Neural progenitor cell (in vitro differentiated cells): ENCODE measurements at regions not wholly inside any gene's neighbourhood (a gene's known extent, or its start where the extent isn't known, plus 50 kb on each side); places are given as distances from the start of the nearest gene placed in this dataset.
A peak's percentile ranks its signal among the peaks of the same experiment; 100 is the strongest.

ENCODE experiments used
- DNase-seq: peaks from one replicate; pipeline ENCODE4 v3.0.0-alpha.2; 2016; ENCODE audit warnings: low spot score
- H2AFZ ChIP-seq: fragments of 200-600 bp; sonication (generic); replicated peaks from 2 replicates; pipeline ENCODE4 v1.6.1; 2016; ENCODE audit warnings: antibody characterized with exemption
- H3F3A ChIP-seq: fragments of 200-600 bp; sonication (generic); 2 replicates; pipeline ENCODE4 v1.6.1; 2016; ENCODE audit warnings: antibody characterized with exemption, low read depth
- H3K27ac ChIP-seq: fragments of 200-600 bp; sonication (generic); 2 replicates; pipeline ENCODE4 v1.5.1; 2016; ENCODE audit warnings: mild to moderate bottlenecking
- H3K27me3 ChIP-seq: fragments of 200-600 bp; sonication (generic); 2 replicates; pipeline ENCODE4 v1.6.1; 2016; ENCODE audit warnings: mild to moderate bottlenecking, moderate library complexity
- H3K36me3 ChIP-seq: fragments of 200-600 bp; sonication (generic); 2 replicates; pipeline ENCODE4 v1.5.1; 2016
- H3K4me1 ChIP-seq: fragments of 200-600 bp; sonication (generic); 2 replicates; pipeline ENCODE4 v1.6.1; 2016; ENCODE audit warnings: mixed run types
- H3K4me2 ChIP-seq: fragments of 200-600 bp; sonication (generic); 2 replicates; pipeline ENCODE4 v1.6.1; 2016
- H3K4me3 ChIP-seq: fragments of 200-600 bp; sonication (generic); 2 replicates; pipeline ENCODE4 v1.5.1; 2016
- H3K79me2 ChIP-seq: fragments of 200-600 bp; sonication (generic); 2 replicates; pipeline ENCODE4 v1.6.1; 2016; ENCODE audit warnings: low read depth
- H3K9ac ChIP-seq: fragments of 200-600 bp; sonication (generic); 2 replicates; pipeline ENCODE4 v1.6.1; 2016
- H3K9me3 ChIP-seq: fragments of 200-600 bp; sonication (generic); 2 replicates; pipeline ENCODE4 v1.5.1; 2016; ENCODE audit warnings: low read depth
- H4K20me1 ChIP-seq: fragments of 200-600 bp; sonication (generic); 2 replicates; pipeline ENCODE4 v1.6.1; 2016; ENCODE audit warnings: low read depth
- H3K27ac Mint-ChIP-seq: 3 replicates; pipeline ENCODE4 v1.8.0; 2021; ENCODE audit warnings: mixed read lengths
- H3K27me3 Mint-ChIP-seq: 2 replicates; pipeline ENCODE4 v1.8.0; 2022; ENCODE audit warnings: low read depth, mild to moderate bottlenecking, inconsistent platforms, moderate library complexity, mixed read lengths; ENCODE audit not compliant: insufficient read depth
- H3K36me3 Mint-ChIP-seq: 3 replicates; pipeline ENCODE4 v1.8.0; 2021; ENCODE audit warnings: mixed read lengths
- H3K4me1 Mint-ChIP-seq: 3 replicates; pipeline ENCODE4 v1.8.0; 2021; ENCODE audit warnings: mixed read lengths
- H3K4me3 Mint-ChIP-seq: 3 replicates; pipeline ENCODE4 v1.8.0; 2021; ENCODE audit warnings: mild to moderate bottlenecking, moderate library complexity, mixed read lengths
- H3K9me3 Mint-ChIP-seq: 3 replicates; pipeline ENCODE4 v1.8.0; 2020; ENCODE audit warnings: mixed read lengths
- CTCF ChIP-seq: fragments of 200-600 bp; sonication (generic); IDR thresholded peaks from 2 replicates; pipeline ENCODE4 v1.5.1; 2017; ENCODE audit warnings: antibody characterized with exemption, mild to moderate bottlenecking
- EZH2 ChIP-seq: fragments of 200-600 bp; sonication (generic); IDR thresholded peaks from 2 replicates; pipeline ENCODE4 v1.6.1; 2017; ENCODE audit warnings: antibody characterized with exemption, mild to moderate bottlenecking, moderate library complexity
- EZH2phosphoT487 ChIP-seq: fragments of 200-600 bp; sonication (generic); IDR thresholded peaks from 2 replicates; pipeline ENCODE4 v1.6.1; 2017; ENCODE audit warnings: antibody characterized with exemption

DNA sequence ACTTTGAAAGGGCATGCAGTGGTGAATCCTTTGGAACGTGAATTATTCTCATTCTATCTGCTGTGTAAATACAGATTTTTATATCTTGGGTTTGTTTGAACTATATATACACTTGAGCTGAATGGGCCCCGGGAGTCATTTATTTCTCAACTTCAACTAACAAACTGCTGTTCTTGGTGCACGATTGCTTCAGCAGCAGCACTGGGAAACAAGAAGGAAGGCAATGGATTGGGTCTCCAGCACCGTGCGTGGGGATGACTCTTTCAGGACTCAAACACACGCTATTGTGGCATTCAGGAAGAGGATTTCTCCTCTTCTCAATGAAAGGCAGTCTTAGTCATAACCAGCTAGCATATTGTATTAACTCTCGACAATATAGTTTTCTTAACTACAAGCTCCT is 226.0 kb upstream of the NFE2L3 start:
- Histone ChIP-seq H3K27ac (no peak overlapping the region), H3K9me3 (no peaks in the 10 kb centered on the region), H3K4me3 (no peak overlapping the region), H3K4me1 (no peaks in the 10 kb centered on the region), H3F3A (no peaks in the 10 kb centered on the region), H4K20me1 (no peaks in the 10 kb centered on the region), H3K27me3 (no peaks in the 10 kb centered on the region), H3K79me2 (no peaks in the 10 kb centered on the region), H3K4me2 (no peak overlapping the region), H3K36me3 (no peaks in the 10 kb centered on the region), H2AFZ (no peak overlapping the region), H3K9ac (no peak overlapping the region)
- no peak for TF ChIP-seq EZH2
- no peak for TF ChIP-seq CTCF
- TF ChIP-seq EZH2phosphoT487: no peak
- H3K4me1 Mint-ChIP-seq: peaks cover 9% of the 10 kb centered on the region
- H3K9me3 Mint-ChIP-seq: peaks cover 5% of the 10 kb centered on the region
- H3K27me3 Mint-ChIP-seq: peaks cover 2% of the 10 kb centered on the region
- H3K36me3 Mint-ChIP-seq: no peaks in the 10 kb centered on the region
- H3K4me3 Mint-ChIP-seq: no peak overlapping the region
- no peak for DNase-seq
- no peak overlapping the region for H3K27ac Mint-ChIP-seq

- Histone ChIP-seq H3F3A (no peaks in the 10 kb centered on the region), H3K27me3 (no peaks in the 10 kb centered on the region), H3K79me2 (no peaks in the 10 kb centered on the region), H3K27ac (no peak overlapping the region), H3K4me2 (no peak overlapping the region), H3K4me3 (no peak overlapping the region), H3K9ac (no peak overlapping the region), H3K36me3 (no peaks in the 10 kb centered on the region), H4K20me1 (no peaks in the 10 kb centered on the region), H3K9me3 (no peaks in the 10 kb centered on the region), H3K4me1 (no peaks in the 10 kb centered on the region), H2AFZ (no peak overlapping the region)
- peaks cover 9% of the 10 kb centered on the region for H3K4me1 Mint-ChIP-seq
- peaks cover 5% of the 10 kb centered on the region for H3K9me3 Mint-ChIP-seq
- TF ChIP-seq EZH2phosphoT487 (no peak), CTCF (no peak), EZH2 (no peak)
- H3K27ac Mint-ChIP-seq: no peak overlapping the region
- H3K4me3 Mint-ChIP-seq: no peak overlapping the region
- H3K27me3 Mint-ChIP-seq: peaks cover 2% of the 10 kb centered on the region
- DNase-seq: no peak
- H3K36me3 Mint-ChIP-seq: no peaks in the 10 kb centered on the region
Observed at GRCh38 chr7:25926451-25926850, 225.5 kb upstream of the NFE2L3 start.

GRCh38 chr7:25926891-25927625 is 224.9 kb upstream of the NFE2L3 start:
- H4K20me1 ChIP-seq: no peaks in the 10 kb centered on the region
- Mint-ChIP-seq H3K27me3 (peaks cover 2% of the 10 kb centered on the region), H3K4me3 (peak overlapping the region; percentile 14), H3K36me3 (no peaks in the 10 kb centered on the region), H3K4me1 (peaks cover 9% of the 10 kb centered on the region), H3K27ac (no peak overlapping the region), H3K9me3 (peaks cover 5% of the 10 kb centered on the region)
- H3K79me2 ChIP-seq: no peaks in the 10 kb centered on the region
- H3K4me3 ChIP-seq: no peak overlapping the region
- no peak for DNase-seq
- no peak overlapping the region for H2AFZ ChIP-seq
- H3K27me3 ChIP-seq: no peaks in the 10 kb centered on the region
- no peak overlapping the region for H3K27ac ChIP-seq
- H3K9me3 ChIP-seq: no peaks in the 10 kb centered on the region
- no peaks in the 10 kb centered on the region for H3K4me1 ChIP-seq
- no peak overlapping the region for H3K9ac ChIP-seq
- H3F3A ChIP-seq: no peaks in the 10 kb centered on the region
- no peak overlapping the region for H3K4me2 ChIP-seq
- no peaks in the 10 kb centered on the region for H3K36me3 ChIP-seq
- no peak for TF ChIP-seq EZH2phosphoT487
- TF ChIP-seq CTCF: no peak
- no peak for TF ChIP-seq EZH2
